Thoracic aorta (tissue), 2 donors: ENCODE measurements at regions not wholly inside any gene's neighbourhood (a gene's known extent, or its start where the extent isn't known, plus 50 kb on each side); places are given as distances from the start of the nearest gene placed in this dataset.

Experiments
- ATAC-seq: fragments of 150-250 bp; one replicate; pipeline ENCODE4 v1.8.0; 2017; ENCODE audit warnings: low read depth; ENCODE audit not compliant: insufficient number of reproducible peaks, low FRiP score
- DNase-seq: peaks from one replicate; pipeline ENCODE4 v3.0.0-alpha.2; 2020; ENCODE audit warnings: low spot score
- H3K27ac ChIP-seq, 2 donors: fragments of 200-600 bp; sonication (generic); 1 replicate in 1 of 2; 2 replicates in 1 of 2; pipeline ENCODE4 v1.5.1; 2016; ENCODE audit warnings: mild to moderate bottlenecking in 2 of 2, moderate library complexity in 2 of 2
- H3K27me3 ChIP-seq: fragments of 200-600 bp; sonication (generic); replicated peaks from 2 replicates; pipeline ENCODE4 v1.6.0; 2016; ENCODE audit warnings: mild to moderate bottlenecking; ENCODE audit not compliant: insufficient read depth
- H3K36me3 ChIP-seq: fragments of 200-600 bp; sonication (generic); one replicate; pipeline ENCODE4 v1.5.1; 2016
- H3K4me1 ChIP-seq, 2 donors: fragments of 200-600 bp; sonication (generic); 1 replicate in 1 of 2; 2 replicates in 1 of 2; pipeline versions ENCODE4 v1.5.1 to v1.6.0; 2016; ENCODE audit warnings: low read depth in 2 of 2, mild to moderate bottlenecking in 1 of 2; ENCODE audit not compliant: control insufficient read depth in 1 of 2
- H3K4me3 ChIP-seq: fragments of 200-600 bp; sonication (generic); 2 replicates; pipeline ENCODE4 v1.5.1; 2016; ENCODE audit warnings: mild to moderate bottlenecking
- H3K9me3 ChIP-seq: fragments of 200-600 bp; sonication (generic); 2 replicates; pipeline ENCODE4 v1.5.1; 2016
- CTCF ChIP-seq: fragments of 200-600 bp; sonication (generic); IDR thresholded peaks from one replicate; pipeline ENCODE4 v1.5.1; 2019; ENCODE audit warnings: antibody characterized with exemption

- H3K36me3 ChIP-seq = no peaks in the 10 kb centered on the region
- TF ChIP-seq CTCF = no peak
- ATAC-seq (no peak), DNase-seq (no peak)
- H3K9me3 ChIP-seq = no peaks in the 10 kb centered on the region
- no peaks in the 10 kb centered on the region for H3K27me3 ChIP-seq
- no peaks in the 10 kb centered on the region for H3K4me1 ChIP-seq
- no peak overlapping the region for H3K27ac ChIP-seq
- H3K4me3 ChIP-seq = no peak overlapping the region
These were observed 182.4 kb upstream of the TSHZ2 start for GRCh38 chr20:52789716-52790115.

GRCh38 chr20:52787962-52788361 lies 184.2 kb upstream of the TSHZ2 start:
- no peak for DNase-seq

GRCh38 chr20:52787216-52787615 lies 184.9 kb upstream of the TSHZ2 start:
- TF ChIP-seq CTCF = no peak
- no peaks in the 10 kb centered on the region for H3K9me3 ChIP-seq
- no peaks in the 10 kb centered on the region for H3K4me1 ChIP-seq
- no peaks in the 10 kb centered on the region for H3K36me3 ChIP-seq
- H3K27me3 ChIP-seq = no peaks in the 10 kb centered on the region
- no peak overlapping the region for H3K27ac ChIP-seq
- no peak for DNase-seq
- no peak overlapping the region for H3K4me3 ChIP-seq
- no peak for ATAC-seq

More at GRCh38 chr20:52787962-52788361, 184.2 kb upstream of the TSHZ2 start:
- Histone ChIP-seq H3K9me3 (no peaks in the 10 kb centered on the region), H3K36me3 (no peaks in the 10 kb centered on the region), H3K4me1 (no peaks in the 10 kb centered on the region), H3K27ac (no peak overlapping the region), H3K27me3 (no peaks in the 10 kb centered on the region), H3K4me3 (no peak overlapping the region)
- TF ChIP-seq CTCF = no peak
- no peak for ATAC-seq

GRCh38 chr20:52785679-52786078 lies 186.5 kb upstream of the TSHZ2 start:
- ATAC-seq (no peak), DNase-seq (no peak)
- no peaks in the 10 kb centered on the region for H3K27me3 ChIP-seq
- H3K9me3 ChIP-seq = no peaks in the 10 kb centered on the region
- H3K4me3 ChIP-seq = no peak overlapping the region
- TF ChIP-seq CTCF = no peak
- H3K36me3 ChIP-seq = no peaks in the 10 kb centered on the region
- no peaks in the 10 kb centered on the region for H3K4me1 ChIP-seq
- no peak overlapping the region for H3K27ac ChIP-seq

- ATAC-seq = no peak
- Histone ChIP-seq H3K9me3 (no peaks in the 10 kb centered on the region), H3K36me3 (no peaks in the 10 kb centered on the region), H3K27ac (no peak overlapping the region), H3K4me3 (no peak overlapping the region), H3K27me3 (no peaks in the 10 kb centered on the region), H3K4me1 (no peaks in the 10 kb centered on the region)
- TF ChIP-seq CTCF = no peak
- no peak for DNase-seq
These were observed 188.4 kb upstream of the TSHZ2 start for GRCh38 chr20:52783769-52784168.
